Fibroblast of gingiva (primary cell): ENCODE measurements at regions not wholly inside any gene's neighbourhood (a gene's known extent, or its start where the extent isn't known, plus 50 kb on each side); places are given as distances from the start of the nearest gene placed in this dataset.

Source experiments
- DNase-seq: peaks from one replicate; pipeline ENCODE4 v3.0.0-alpha.2; 2011; ENCODE audit warnings: low read depth

GRCh38 chr22:25350551-25350971, 131.1 kb downstream of the CRYBB2 start:
- DNase-seq: no peak

GRCh38 chr22:25351631-25352293, 132.3 kb downstream of the CRYBB2 start:
- DNase-seq: no peak

GRCh38 chr22:25352294-25352680, 132.8 kb downstream of the CRYBB2 start:
- DNase-seq: no peak

- no peak for DNase-seq
Measured at GRCh38 chr22:25353516-25354445, 134.3 kb downstream of the CRYBB2 start.

GRCh38 chr22:25354456-25354855, 135.0 kb downstream of the CRYBB2 start:
- DNase-seq: no peak

GRCh38 chr22:25357132-25357455, 137.7 kb downstream of the CRYBB2 start:
- DNase-seq: no peak

DNA sequence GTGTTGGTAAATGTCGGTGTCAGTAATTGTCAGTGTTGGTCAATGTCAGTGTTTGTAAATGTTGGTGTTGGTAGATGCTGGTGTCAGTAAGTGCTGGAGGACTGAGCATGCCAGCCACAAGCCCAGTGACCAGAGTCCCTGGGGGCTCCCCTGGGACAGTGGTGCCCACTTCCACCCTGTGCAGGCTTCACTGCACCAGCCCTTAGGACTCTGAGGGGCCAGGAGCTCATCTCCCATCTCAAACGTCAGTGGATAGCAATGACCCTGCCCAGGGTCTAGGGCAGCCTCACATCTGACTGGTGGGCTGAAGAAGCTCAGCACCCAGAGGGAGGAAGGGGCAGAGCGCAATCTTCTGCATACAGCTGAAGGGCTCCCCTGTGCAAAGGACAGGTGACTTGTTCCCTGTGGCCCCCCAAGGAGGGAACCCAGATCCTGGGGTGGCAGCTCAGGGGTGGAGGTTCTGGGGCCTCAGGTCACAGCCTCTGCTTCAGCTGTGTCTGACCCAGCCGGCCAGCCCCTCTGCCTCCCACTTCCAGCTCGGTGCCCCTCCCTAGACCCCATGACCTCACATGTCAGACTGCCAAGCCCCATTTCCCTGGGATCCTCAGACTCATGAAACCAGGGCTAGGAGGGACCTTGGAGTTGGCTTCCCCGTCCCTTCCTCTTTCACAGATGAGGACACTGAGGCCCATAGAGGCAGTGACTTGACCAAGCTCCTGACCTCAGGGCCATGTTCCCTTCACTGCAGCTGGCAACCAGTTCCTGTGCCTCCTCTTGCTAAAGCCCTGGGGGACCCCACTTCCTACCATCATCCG, 138.4 kb downstream of the CRYBB2 start:
- no peak for DNase-seq

DNA sequence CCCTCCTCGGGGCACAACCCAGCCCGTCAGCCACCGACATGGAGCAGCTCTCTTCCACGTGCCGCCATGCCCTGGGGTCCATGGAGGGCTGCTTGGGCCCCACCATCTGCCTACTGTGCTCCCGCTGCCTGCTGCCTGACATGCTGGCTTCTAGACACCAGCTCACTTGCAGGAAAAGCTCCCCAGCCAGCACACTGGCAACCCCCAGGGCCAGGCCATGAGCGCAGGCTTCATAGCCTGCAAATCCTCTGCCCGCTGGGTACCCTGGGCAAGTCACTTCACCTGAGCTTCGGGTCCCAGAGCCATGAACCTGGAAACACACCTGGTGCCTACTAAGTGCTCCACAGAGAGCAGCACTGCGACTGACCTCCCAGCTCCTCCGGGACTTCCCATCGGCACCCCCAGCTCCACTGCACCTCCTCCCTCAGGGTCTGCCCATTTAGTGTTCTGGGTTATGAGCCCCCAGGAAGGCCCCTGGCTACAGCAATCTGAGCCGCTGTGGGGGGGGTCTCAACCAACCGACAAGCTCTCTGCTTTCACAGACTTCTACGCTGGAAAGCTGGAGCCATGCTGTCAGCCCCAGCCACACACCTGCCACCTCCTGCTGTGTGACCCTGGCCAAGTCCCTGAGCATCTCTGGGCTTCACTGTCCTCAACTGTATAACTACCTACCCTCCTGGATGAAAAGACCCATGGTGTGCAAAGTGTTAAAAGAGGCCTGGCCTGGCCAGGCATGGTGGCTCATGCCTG, 139.2 kb downstream of the CRYBB2 start:
- DNase-seq: no peak

GRCh38 chr22:25359601-25360261, 140.3 kb downstream of the CRYBB2 start:
- no peak for DNase-seq

DNA sequence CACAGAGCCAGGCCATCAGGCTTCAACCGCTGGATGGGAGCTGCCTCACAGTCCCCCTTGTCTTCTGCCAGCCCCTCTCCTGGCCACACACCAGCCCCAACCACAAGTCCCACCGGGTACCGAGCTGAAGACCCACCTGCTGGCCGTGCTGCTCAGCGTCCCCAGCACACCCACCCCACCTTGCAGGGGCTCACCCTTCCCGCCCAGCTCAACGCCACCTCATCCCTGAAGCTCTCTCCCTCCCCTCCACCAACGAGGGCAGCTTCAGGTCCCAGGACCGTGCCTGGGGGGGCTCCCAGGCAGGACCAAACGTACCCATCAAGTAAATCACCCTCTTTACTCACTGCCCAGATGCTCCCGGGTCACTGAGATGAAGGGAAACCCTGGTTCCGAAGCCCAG, 141.0 kb downstream of the CRYBB2 start:
- no peak for DNase-seq

- no peak for DNase-seq
Measured at GRCh38 chr22:25360891-25361645, 141.6 kb downstream of the CRYBB2 start.

DNA sequence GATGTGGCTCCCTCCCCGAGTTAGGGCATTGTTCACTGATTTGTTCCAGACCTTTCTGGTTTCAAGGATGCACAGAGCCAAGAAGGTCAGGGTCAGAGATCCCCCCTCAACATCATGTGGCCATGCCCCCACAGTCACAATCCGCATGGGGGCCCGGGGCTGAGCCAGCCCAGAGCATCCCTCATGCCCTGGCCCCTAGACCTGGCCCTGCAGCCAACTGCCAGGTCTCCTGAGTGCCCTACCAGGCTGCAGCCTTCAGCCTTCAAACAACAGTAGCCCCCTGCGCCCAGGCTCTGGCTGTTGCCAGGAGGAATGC, 142.4 kb downstream of the CRYBB2 start:
- DNase-seq: no peak

DNA sequence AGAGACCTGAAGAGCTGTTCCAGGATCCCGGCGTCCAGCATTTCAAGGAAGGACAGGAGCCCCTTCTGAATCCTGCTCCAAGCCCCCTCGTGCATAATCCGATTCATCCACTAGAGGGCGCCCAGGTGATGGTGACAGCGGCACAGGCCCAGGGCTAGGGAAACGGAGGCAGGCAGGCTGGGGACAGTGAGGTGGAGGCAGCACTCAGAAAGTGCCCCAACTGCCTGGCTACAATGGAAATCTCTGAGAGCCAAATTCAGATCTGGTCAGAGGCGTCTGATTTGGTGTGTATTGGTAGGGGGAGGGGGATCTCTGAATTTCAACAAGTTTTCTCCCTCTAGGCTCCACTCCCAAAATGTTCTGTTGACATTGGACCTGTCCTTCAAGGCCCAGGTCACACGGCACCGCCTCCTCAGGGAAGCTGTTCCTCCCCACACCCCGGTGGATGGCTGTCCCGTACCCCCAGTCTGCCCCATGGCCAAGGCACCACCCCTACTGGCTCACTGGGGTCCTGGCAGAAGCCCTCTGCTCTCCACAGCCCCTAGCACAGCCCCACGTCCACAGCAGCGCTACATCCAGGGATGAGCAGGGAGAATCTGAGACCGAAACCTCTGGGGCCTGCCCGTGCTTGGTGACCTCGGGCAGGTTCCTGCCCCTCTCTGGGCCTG, 142.9 kb downstream of the CRYBB2 start:
- peak; percentile 20 for DNase-seq

DNA sequence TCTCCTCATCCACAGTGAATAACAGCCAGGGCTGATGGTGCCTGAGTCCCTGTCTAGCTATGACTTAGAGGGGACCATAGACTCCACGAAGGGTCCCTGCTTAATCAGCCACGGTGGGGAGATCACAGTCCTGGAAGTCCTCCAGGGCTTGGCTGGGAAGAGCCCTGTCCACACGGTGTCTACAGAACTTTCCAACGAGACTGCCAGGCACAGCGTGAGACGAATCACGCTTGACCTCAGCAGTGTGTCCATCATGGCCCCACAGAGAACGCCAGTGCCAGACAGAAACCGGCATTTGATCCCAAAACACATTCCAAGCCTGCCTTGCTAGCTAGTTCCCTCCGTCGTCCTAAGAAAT, 143.4 kb downstream of the CRYBB2 start:
- no peak for DNase-seq

DNA sequence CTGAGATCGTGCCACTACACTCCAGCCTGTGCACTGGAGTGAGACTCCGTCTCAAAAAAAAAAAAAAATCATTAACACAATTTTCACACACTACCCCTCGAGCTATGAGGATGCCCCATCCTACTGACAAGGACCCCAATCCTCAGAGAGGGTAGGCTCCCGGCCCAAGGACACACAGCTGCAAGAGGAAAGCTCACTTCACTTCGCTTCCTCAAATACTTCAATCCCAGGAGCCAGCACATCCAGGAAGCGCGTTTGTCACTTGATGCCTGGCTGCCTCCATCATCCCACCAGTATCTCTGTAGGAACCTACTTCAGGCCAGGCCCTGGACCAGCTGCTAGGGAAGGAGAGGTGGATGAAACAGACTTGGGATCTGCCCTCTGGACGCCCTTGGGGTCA, 144.0 kb downstream of the CRYBB2 start:
- no peak for DNase-seq

DNA sequence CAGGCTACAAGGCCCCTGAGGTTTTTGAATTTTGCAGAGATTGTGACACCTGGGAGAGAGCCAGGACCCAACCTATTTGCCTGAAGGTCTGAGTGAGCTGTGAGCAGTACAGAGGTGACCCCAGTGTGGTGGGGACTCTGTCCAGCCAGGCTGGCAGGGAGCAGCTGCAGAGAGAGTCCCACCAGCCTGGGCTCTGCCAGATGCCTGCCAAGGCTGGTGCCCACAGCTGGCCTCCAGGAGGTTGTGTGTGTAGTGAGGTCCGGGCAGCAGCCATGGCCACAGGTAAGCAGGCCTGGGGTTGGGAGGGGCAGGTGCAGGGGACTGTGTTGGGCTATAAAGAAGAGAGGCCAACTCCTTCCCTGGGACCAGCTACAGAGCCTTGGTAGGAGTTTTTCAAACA, 144.8 kb downstream of the CRYBB2 start:
- no peak for DNase-seq

DNA sequence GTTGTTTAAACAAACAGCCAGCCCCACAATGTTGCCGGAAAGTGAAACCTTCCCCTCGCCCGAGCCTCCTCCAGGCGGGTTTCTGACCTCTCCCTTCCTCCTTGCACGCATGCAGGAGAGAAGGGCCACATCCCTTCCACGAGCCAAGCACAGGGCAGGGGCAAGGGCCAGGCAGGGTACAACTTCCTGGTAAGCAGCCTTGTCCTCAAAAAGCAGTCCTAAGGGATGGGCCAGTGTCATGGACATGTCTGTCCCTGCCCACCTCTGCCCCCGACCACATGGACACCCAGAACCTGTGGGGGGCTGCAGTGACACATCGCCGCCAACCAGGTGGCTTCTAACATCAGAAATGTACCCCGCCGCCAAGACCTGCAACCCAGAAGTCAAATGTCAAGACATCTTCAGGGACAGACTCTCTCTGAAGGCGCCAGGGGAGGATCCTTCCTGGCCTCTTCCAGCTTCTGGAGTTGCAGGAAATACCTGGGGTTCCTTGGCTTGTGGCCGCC, 145.3 kb downstream of the CRYBB2 start:
- no peak for DNase-seq

- no peak for DNase-seq
Measured at GRCh38 chr22:25365491-25366261, 146.2 kb downstream of the CRYBB2 start.

- DNase-seq: no peak
Measured at GRCh38 chr22:25366408-25366807, 147.0 kb downstream of the CRYBB2 start.
